ENCODE measurements at regions not wholly inside any gene's neighbourhood (a gene's known extent, or its start where the extent isn't known, plus 50 kb on each side); places are given as distances from the start of the nearest gene placed in this dataset.
A peak's percentile ranks its signal among the peaks of the same experiment; 100 is the strongest.

DNA sequence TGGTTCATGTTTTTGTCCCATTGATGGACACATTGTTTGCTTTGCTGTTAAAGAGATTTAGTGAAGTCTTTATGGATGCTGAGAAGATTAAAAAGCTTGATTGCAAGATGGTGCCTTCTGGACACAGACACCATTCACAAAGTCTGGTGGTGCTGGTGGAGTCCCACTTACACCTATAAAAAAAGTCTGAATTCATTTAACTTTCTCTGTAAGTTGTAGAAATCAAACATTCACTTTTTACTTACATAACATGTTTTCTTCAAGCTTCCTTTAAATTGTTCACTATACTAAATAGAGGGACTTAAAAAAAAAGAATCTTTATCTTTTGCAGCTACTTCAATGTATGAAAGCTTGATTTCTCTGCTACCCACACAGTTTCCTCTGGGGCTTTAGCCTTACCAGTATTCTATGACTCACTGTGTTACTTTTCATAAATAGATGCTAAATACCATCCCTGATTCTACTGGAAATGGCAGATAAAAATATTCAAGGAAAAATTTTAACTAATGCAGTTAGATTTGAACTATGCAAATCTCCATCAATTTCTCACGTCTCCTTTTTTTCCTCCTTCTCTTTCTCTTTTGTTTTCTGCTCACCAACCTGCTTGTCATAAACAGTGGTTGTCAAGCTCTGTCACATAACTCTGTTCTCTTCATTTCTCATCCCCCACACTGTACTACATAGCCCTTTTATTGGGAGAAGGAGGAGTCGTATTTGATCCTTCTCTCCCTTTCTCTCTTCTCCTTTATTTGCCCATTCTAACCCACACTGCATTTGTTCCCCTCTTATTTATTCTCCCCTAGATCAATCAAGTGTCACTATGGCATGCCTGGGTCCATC is 89.7 kb downstream of the FAM76B start:
- Mint-ChIP-seq H3K36me3 (ENCODE audit: low read depth) (peaks cover 4% of the 10 kb centered on the region), H3K4me1 (ENCODE audit: low read depth) (peaks cover 12% of the 10 kb centered on the region), H3K27ac (peak overlapping the region; percentile 98), H3K9me3 (no peaks in the 10 kb centered on the region), H3K27me3 (no peaks in the 10 kb centered on the region), H3K4me3 (peak overlapping the region; percentile 76)

DNA sequence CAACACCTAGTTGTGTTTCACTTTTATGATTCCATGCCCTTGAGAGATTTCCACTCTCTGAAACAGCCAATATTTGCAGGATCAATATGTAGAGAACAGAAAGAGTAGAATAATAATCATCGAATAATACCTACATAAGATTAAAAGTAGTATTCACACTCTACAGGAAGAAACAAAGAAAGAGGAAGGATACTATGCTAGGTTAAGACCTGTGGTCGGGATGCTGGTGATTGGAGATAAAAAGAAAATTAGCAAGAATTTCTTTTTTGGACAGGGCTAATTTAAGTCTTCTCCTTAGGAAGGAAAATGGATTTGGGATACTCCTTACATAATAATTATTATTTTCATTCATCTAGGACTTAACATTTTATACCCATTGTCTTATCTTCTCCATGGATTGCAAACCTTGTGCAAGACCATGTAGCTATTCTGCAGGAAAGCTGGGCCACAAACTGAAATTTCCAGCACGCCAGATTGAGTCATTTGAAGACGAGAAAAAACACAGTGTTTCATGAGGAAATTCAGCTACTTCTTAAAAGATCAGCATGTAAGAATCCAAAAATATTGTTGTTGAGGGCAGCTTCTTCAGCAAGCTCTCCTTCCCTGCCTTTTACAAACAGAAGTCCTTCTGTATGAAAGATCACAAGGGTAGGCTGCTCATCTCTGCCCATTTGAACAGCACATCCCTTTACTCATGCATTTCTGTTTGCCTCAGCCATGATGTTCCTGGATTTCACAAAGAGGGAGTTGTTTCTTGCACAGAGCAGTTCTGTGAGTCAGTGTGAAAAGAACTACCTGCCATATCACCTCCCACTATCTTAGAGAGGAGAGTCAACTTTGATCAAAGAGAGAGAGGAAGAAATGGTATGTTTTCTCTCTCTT is 90.7 kb downstream of the FAM76B start:
- Mint-ChIP-seq H3K4me3 (peak overlapping the region; percentile 76), H3K36me3 (ENCODE audit: low read depth) (peaks cover 7% of the 10 kb centered on the region), H3K9me3 (peaks cover 3% of the 10 kb centered on the region), H3K27ac (peak overlapping the region; percentile 98), H3K4me1 (ENCODE audit: low read depth) (peaks cover 14% of the 10 kb centered on the region), H3K27me3 (no peaks in the 10 kb centered on the region)

DNA sequence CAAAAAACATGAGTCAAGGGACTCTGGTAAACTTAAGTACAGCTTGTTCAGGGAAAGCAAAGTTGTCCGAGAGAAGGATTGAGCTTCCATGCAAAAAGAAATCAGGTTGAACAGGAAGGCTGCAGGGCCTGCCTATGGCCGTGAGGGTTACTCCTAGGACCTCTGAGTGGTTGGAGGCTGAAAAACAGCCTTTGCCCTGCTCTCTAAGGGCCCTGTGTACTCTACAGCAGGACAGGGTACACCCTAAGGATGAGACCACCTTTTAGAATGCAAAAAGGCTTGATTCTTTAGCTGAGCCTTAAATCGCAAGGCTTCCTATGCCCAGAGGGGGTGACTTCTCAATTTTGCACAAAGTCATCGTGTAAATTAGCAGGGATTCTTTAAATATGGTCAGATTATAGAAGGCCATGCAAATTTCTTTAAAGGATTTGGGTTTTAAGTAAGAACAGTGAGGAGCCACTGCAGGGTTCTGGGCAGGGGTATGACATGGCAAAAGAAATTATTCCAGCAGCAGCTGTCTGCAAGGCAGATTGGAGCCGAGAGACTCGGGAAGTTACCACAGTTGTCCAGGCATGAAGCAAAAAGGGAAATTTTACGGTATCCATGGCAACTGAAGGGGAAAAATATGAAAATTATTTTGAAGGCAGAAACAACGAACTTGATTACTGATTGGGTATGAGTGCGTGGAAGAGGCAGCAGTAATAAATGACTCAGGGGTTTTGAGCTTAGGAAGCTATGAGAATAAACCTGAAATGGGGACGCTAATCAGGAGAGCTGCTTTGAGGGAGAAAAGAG is 91.8 kb downstream of the FAM76B start:
- H3K36me3 Mint-ChIP-seq (ENCODE audit: low read depth): peaks cover 7% of the 10 kb centered on the region
- peak overlapping the region; percentile 98 for H3K27ac Mint-ChIP-seq
- peaks cover 3% of the 10 kb centered on the region for H3K9me3 Mint-ChIP-seq
- no peaks in the 10 kb centered on the region for H3K27me3 Mint-ChIP-seq
- H3K4me3 Mint-ChIP-seq: no peak overlapping the region
- peaks cover 14% of the 10 kb centered on the region for H3K4me1 Mint-ChIP-seq (ENCODE audit: low read depth)

DNA sequence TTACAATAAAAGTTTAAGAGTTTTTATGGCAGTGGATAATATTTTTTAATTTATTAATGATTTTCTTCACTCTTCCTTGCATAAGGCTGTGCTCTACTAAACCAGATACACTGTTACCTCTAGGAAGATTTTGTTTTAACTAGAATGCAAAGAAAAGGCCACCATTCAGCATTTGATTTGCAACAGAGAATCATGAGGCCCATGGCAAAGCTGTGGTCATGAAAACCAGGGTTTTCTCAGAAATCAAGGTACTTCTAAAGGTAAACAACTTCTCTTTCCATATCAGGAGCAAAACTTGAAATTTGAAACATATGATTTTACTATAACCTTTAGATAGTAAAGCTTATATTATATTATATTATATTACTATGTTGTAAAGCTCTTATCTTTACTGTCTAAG is 94.4 kb downstream of the FAM76B start:
- Mint-ChIP-seq H3K4me1 (ENCODE audit: low read depth) (peaks cover 14% of the 10 kb centered on the region), H3K9me3 (peaks cover 3% of the 10 kb centered on the region), H3K36me3 (ENCODE audit: low read depth) (peaks cover 7% of the 10 kb centered on the region), H3K27ac (no peak overlapping the region), H3K4me3 (no peak overlapping the region), H3K27me3 (no peaks in the 10 kb centered on the region)

DNA sequence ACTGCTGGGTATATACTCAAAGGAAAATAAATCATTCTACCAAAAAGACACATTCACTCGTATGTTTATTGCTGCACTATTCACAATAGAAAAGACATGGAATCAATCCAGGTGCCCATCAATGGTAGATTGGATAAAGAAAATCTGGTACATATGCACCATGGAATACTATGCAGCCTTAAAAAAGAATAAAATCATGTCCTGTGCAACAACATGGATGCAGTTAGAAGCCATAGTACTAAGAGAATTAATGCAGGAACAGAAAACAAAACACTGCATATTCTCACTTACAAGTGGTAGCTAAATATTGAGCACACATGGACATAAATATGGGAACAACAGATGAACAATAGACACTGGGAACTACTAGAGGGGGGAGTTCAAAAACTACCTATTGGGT is 96.3 kb downstream of the FAM76B start:
- Mint-ChIP-seq H3K4me1 (ENCODE audit: low read depth) (peaks cover 14% of the 10 kb centered on the region), H3K27me3 (no peaks in the 10 kb centered on the region), H3K27ac (no peak overlapping the region), H3K9me3 (peaks cover 3% of the 10 kb centered on the region), H3K4me3 (no peak overlapping the region), H3K36me3 (ENCODE audit: low read depth) (peaks cover 7% of the 10 kb centered on the region)

DNA sequence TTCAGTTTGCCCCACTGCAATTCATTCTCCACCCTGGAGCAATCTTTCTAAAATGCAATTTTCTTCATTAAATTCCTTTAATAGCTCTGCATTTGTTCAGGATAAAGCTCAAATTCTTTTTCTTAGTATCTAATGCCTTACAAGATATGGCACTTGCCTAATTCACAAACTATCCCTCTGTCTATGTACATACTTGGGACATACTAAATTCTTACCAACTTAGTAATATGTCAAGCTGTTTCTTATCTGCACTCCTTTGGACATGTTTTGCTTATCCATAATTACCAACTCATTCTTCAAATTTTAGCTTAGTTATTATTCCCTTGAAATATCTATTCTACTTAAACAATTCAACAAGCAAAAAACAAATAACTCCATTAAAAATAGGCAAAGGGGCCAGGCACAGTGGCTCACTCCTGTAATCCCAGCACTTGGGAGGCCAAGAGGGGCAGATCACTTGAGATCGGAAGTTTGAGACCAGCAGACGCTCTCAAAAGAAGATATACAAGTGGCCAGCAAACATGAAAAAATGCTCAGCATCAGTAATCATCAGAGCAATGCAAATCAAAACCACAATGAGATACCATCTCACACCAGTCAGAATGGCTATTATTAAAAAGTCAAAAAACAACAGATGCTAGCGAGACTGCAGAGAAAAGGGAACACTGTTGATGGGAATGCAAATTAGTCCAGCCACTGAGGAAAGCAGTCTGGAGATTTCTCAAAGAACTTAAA is 96.9 kb downstream of the FAM76B start:
- Mint-ChIP-seq H3K9me3 (peaks cover 3% of the 10 kb centered on the region), H3K4me3 (no peak overlapping the region), H3K27ac (no peak overlapping the region), H3K4me1 (ENCODE audit: low read depth) (peaks cover 14% of the 10 kb centered on the region), H3K36me3 (ENCODE audit: low read depth) (peaks cover 7% of the 10 kb centered on the region), H3K27me3 (no peaks in the 10 kb centered on the region)

DNA sequence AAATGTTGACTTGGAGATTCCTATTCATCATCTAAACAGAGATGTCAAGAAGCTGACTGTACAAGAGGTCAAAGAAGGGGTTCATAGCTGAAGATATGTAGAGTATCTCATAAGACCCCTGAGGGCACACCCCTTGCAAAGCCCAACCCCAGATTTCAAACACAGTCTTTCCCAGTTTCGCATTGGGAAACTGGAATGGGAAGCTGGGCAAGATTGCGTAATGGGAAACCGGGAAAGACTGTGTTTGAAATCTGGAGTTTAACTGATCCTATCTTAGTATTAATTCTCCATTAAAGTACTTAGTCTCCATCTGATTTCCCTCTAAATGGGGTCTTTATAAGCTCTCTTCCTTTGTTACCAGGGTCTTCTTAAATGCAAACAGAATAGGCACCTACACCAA is 99.5 kb downstream of the FAM76B start:
- H3K27ac Mint-ChIP-seq: no peak overlapping the region
- H3K4me1 Mint-ChIP-seq (ENCODE audit: low read depth): peaks cover 17% of the 10 kb centered on the region

DNA sequence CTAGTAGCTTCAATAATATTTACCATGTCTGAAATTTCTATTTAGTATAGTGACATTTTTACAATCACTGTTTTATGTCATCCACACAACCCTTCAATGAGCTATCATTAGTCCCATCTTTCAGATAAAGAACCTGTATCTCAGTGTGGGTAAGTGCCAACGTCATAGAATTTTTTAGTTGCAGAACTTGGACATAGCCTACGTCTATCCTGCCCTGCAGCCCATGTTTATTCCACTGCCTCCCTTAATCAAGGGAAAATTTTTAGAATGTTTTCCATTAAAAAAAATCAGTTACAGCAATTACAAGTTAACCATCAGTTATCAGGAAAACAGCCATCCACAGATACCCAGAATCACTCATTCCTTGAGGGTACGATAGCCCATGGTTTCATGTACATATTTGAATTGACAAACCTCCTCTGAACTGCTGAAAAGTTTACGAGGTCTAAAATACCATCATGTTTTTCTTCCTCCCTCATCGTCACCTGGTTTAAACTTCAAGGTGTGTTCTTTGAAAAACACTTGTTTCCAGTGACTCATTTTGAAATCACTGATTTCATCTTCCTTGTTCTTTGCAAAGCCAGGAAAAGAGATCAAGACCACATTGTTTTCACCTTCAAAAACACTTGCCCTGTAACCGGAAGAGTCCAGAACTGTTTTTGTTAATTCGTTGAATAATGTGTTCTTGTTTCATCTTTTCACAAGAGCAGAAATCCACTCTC is 100.9 kb downstream of the FAM76B start:
- H3K4me1 Mint-ChIP-seq (ENCODE audit: low read depth): peaks cover 28% of the 10 kb centered on the region
- no peak overlapping the region for H3K27ac Mint-ChIP-seq
- H3K27me3 Mint-ChIP-seq: no peaks in the 10 kb centered on the region
- peak overlapping the region; percentile 35 for H3K4me3 Mint-ChIP-seq
- H3K9me3 Mint-ChIP-seq: no peaks in the 10 kb centered on the region
- H3K36me3 Mint-ChIP-seq (ENCODE audit: low read depth): no peaks in the 10 kb centered on the region

More for the DNA sequence above, 99.5 kb downstream of the FAM76B start:
- Mint-ChIP-seq H3K4me3 (no peak overlapping the region), H3K36me3 (ENCODE audit: low read depth) (peaks cover 4% of the 10 kb centered on the region), H3K27me3 (no peaks in the 10 kb centered on the region), H3K9me3 (peaks cover 3% of the 10 kb centered on the region)

DNA sequence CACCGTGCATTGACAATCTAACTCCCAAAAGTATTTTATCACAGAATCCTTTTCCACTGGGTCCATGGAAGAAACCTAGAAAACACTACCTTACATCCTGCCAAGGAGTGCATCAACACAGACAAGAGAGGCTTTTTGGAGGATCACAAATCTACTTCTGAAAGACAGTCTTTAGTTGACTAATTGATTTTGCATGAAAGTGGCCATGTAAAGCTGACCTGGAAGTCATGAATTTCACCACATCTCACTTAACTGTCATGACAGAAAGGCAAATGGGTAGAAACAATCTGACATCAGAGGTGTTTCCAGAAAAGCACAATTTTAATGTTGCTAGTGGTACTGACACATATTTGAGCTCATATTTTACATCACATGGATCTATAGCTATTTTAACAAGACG is 101.6 kb downstream of the FAM76B start:
- no peaks in the 10 kb centered on the region for H3K27me3 Mint-ChIP-seq
- no peaks in the 10 kb centered on the region for H3K36me3 Mint-ChIP-seq (ENCODE audit: low read depth)
- no peak overlapping the region for H3K4me3 Mint-ChIP-seq
- no peaks in the 10 kb centered on the region for H3K9me3 Mint-ChIP-seq
- no peak overlapping the region for H3K27ac Mint-ChIP-seq
- peaks cover 35% of the 10 kb centered on the region for H3K4me1 Mint-ChIP-seq (ENCODE audit: low read depth)

DNA sequence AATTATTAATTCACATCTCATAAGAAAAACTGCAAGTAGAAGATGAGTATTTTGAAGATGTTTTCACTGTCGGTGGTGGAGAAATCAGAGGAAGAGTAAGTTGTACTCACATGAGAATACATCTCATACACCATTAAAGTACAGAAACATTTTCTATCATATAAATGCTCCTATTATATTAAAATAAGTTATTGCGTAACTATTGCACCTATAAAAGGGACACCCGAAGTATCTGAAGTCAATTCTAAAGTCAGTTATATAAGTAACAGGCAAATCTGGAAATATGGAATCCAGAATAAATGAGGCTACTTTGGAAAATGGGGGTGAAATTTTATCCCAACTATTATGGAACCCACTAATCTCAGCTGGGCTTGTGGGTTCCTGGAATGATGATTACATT is 103.3 kb downstream of the FAM76B start:
- Mint-ChIP-seq H3K27ac (no peak overlapping the region), H3K4me3 (no peak overlapping the region)

DNA sequence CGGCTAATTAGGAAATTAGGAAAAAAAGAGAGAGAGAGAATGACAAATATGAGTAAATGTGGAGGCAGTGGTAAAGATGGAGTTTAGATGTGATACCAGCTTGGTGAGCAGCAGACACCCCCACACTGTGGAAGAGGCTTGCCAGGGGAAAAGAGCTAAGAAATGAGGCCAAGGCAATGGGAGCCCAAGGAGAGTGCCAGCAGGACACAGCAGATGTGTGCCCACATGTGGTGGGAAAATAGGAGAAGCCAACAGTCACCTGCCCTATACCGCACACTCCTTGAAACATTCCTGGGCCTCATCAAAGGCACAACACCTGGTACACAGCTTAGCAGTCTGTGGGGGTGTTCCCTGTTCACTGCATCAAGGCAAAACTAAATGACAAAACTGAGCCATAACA is 104.9 kb downstream of the FAM76B start:
- Mint-ChIP-seq H3K4me3 (no peak overlapping the region), H3K27me3 (no peaks in the 10 kb centered on the region), H3K27ac (peak overlapping the region; percentile 90)

More for the DNA sequence above, 103.3 kb downstream of the FAM76B start:
- peaks cover 52% of the 10 kb centered on the region for H3K4me1 Mint-ChIP-seq (ENCODE audit: low read depth)
- H3K36me3 Mint-ChIP-seq (ENCODE audit: low read depth): no peaks in the 10 kb centered on the region
- H3K9me3 Mint-ChIP-seq: no peaks in the 10 kb centered on the region
- H3K27me3 Mint-ChIP-seq: no peaks in the 10 kb centered on the region

DNA sequence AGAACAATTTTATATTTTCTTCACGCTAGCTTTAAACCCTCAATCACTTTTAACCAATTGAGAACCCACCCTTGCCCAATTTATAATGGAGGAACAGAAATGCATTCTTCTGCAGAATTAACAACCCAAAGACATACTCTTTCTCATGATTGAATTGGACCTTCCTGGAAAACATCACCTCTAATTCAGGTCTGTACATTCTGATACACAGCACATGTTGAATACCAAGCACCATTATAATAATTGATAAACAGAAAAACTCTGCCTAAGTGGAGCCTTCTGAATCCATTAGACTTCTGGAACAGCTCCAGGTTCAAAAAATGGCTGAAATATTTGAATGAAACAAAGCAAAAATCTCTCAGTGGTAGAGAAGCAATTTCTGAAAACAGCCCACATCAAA is 105.4 kb downstream of the FAM76B start:
- H3K4me3 Mint-ChIP-seq: no peak overlapping the region
- no peaks in the 10 kb centered on the region for H3K9me3 Mint-ChIP-seq

More for the DNA sequence above, 104.9 kb downstream of the FAM76B start:
- no peaks in the 10 kb centered on the region for H3K36me3 Mint-ChIP-seq (ENCODE audit: low read depth)
- H3K9me3 Mint-ChIP-seq: no peaks in the 10 kb centered on the region
- H3K4me1 Mint-ChIP-seq (ENCODE audit: low read depth): peaks cover 68% of the 10 kb centered on the region

DNA sequence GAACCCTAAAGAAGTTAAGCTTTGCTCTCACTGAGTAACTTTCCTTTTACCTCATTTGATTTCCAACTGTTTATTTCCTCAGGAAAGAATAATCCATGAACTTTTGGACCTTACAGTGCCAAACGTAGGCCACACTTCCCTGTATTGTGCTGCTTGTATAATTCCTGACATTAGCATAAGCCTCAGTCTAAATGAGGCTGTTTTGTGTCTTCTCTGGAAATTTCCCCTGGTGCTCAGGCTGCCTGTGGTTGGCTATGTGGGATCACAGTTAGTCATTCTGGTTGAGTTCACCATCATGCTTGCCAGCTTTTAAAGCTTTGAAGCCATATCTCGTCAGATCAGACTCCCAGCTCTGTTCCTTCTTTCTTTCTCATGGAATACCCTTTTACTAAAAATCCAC is 107.0 kb downstream of the FAM76B start:
- H3K4me1 Mint-ChIP-seq (ENCODE audit: low read depth): peaks cover 84% of the 10 kb centered on the region
- H3K27ac Mint-ChIP-seq: peak overlapping the region; percentile 90
- no peaks in the 10 kb centered on the region for H3K27me3 Mint-ChIP-seq
- peak overlapping the region; percentile 63 for H3K4me3 Mint-ChIP-seq
- no peaks in the 10 kb centered on the region for H3K36me3 Mint-ChIP-seq (ENCODE audit: low read depth)
- H3K9me3 Mint-ChIP-seq: no peaks in the 10 kb centered on the region

More for the DNA sequence above, 105.4 kb downstream of the FAM76B start:
- Mint-ChIP-seq H3K27ac (peak overlapping the region; percentile 90), H3K36me3 (ENCODE audit: low read depth) (no peaks in the 10 kb centered on the region), H3K27me3 (no peaks in the 10 kb centered on the region), H3K4me1 (ENCODE audit: low read depth) (peaks cover 73% of the 10 kb centered on the region)

All from stimulated activated naive CD8-positive, alpha-beta T cell treated with anti-CD3 and anti-CD28 coated beads, Interleukin-15, Interleukin-2, amounts not matched to agents 100 ng/mL and 50 ng/mL, for 24 hours (primary cell).